ENCODE measurements at regions not wholly inside any gene's neighbourhood (a gene's known extent, or its start where the extent isn't known, plus 50 kb on each side); places are given as distances from the start of the nearest gene placed in this dataset.
A peak's percentile ranks its signal among the peaks of the same experiment; 100 is the strongest.

DNA sequence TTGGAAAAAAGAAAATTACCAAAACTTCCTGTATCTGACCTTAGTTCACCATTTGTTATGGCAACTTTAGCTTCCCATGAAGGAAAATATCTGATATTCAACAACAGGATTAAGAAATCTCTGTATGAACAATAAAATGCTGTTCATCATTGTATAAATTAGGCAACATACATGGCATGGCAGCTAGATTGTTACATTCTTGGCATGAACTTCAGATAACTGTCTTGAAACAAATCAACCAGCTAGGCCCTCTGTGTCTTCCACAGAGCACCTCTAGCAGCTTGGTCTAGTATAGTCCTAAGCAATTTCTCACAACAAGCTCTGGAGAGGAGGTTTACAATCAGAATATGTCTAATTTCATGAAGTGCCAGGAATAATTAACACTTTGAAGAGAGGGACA, 105.4 kb upstream of the PCDH7 start:
- no peaks in the 10 kb centered on the region for H3K4me1 ChIP-seq (ENCODE audit: insufficient read depth)
- DNase-seq, result no peak
- no peaks in the 10 kb centered on the region for H3K9me3 ChIP-seq (ENCODE audit: low read depth)
- H3K36me3 ChIP-seq (ENCODE audit: low read depth), result no peaks in the 10 kb centered on the region
- no peak overlapping the region for H3K4me2 ChIP-seq (ENCODE audit: unreplicated experiment)
- no peaks in the 10 kb centered on the region for H3F3A ChIP-seq (ENCODE audit: insufficient read depth)
- no peaks in the 10 kb centered on the region for H3K79me2 ChIP-seq (ENCODE audit: insufficient read depth)
- H2AFZ ChIP-seq, result no peak overlapping the region
- H3K9ac ChIP-seq, result no peak overlapping the region
- TF ChIP-seq EZH2 (IDR thresholded peaks at IDR 0.05; ENCODE audit: insufficient read depth, poor library complexity, severe bottlenecking) (no peak), EZH2phosphoT487 (IDR thresholded peaks at IDR 0.05; ENCODE audit: insufficient read depth, low read depth) (no peak)
- H3K27me3 ChIP-seq (replicated peaks; ENCODE audit: insufficient read depth), result no peaks in the 10 kb centered on the region
- H3K4me3 ChIP-seq, result no peak overlapping the region
- no peaks in the 10 kb centered on the region for H3K9me2 ChIP-seq (ENCODE audit: insufficient read depth)
- H3K27ac ChIP-seq, result no peak overlapping the region
- in situ Hi-C loops (cut with MboI), result no loop called here
- no peaks in the 10 kb centered on the region for H4K20me1 ChIP-seq (ENCODE audit: insufficient read depth)

DNA sequence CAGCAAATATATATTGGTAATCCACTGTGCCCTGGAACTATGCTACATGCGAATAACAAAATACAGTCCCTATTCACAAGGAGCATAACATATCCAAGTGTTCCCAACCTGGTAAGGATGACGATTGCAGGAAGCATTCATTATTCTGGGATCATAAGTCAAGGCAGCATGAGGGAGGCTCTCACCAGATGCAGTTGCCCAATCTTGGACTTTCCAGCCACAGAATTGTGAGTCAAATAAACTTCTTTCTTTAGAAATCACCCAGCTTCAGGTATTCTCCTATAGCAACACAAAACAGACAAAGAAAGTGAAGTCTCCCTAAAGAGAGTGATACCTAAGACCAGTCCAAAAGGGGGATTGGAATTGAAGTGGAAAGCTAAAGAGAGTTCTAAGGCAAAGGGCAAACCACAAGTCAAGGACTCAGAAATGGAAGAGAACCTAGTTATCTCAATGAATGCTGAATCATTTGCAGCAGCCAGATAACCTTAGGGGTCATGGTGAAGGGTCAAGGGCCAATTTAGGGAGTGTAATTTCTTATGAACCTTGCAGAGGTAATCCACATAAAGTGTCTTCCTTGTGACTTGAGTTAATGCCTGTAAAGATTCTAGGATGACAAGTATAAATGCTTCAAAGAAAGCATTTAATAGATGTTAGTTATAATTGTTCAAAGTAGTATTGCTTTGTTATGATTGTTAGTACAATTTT, 103.1 kb upstream of the PCDH7 start:
- H3K79me2 ChIP-seq (ENCODE audit: insufficient read depth), result no peaks in the 10 kb centered on the region
- no peak overlapping the region for H3K27ac ChIP-seq
- in situ Hi-C loops (cut with MboI), result no loop called here
- no peaks in the 10 kb centered on the region for H3F3A ChIP-seq (ENCODE audit: insufficient read depth)
- H3K36me3 ChIP-seq (ENCODE audit: low read depth), result no peaks in the 10 kb centered on the region
- H3K4me2 ChIP-seq (ENCODE audit: unreplicated experiment), result no peak overlapping the region
- no peaks in the 10 kb centered on the region for H3K4me1 ChIP-seq (ENCODE audit: insufficient read depth)
- no peaks in the 10 kb centered on the region for H3K9me2 ChIP-seq (ENCODE audit: insufficient read depth)
- H3K4me3 ChIP-seq, result no peak overlapping the region
- H3K9ac ChIP-seq, result no peak overlapping the region
- 41 to 46% methylated on average over 2 of the region's 2 CpGs for WGBS, 2 experiments (ENCODE audit: low coverage in 1 of 2, low lambda C conversion rate in 2 of 2, missing lambda C conversion rate in 2 of 2)
- no peaks in the 10 kb centered on the region for H3K9me3 ChIP-seq (ENCODE audit: low read depth)
- no peak for DNase-seq
- H2AFZ ChIP-seq, result no peak overlapping the region
- TF ChIP-seq EZH2phosphoT487 (IDR thresholded peaks at IDR 0.05; ENCODE audit: insufficient read depth, low read depth), result no peak
- no peak for TF ChIP-seq EZH2 (IDR thresholded peaks at IDR 0.05; ENCODE audit: insufficient read depth, poor library complexity, severe bottlenecking)
- H3K27me3 ChIP-seq (replicated peaks; ENCODE audit: insufficient read depth), result no peaks in the 10 kb centered on the region
- H4K20me1 ChIP-seq (ENCODE audit: insufficient read depth), result no peaks in the 10 kb centered on the region

DNA sequence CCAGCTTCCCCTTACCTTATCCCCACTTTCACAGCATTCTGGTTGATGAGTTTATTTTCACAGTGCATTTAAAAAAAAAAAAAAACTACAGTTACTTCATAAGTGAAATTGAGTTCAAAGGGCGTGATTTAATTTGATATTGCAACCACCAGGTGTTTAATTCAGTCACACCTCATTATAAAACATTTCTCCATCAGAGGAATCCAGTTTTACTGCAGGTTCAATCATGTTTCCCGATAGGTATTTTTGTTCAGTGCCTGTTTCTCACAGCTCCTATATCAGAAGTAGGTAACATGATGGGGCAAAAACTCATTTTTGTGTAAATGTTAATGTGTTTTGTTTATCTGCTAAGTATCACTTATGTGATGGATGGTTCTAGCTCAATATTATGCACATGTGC, 102.3 kb upstream of the PCDH7 start:
- no peaks in the 10 kb centered on the region for H3F3A ChIP-seq (ENCODE audit: insufficient read depth)
- H3K9me3 ChIP-seq (ENCODE audit: low read depth), result no peaks in the 10 kb centered on the region
- H2AFZ ChIP-seq, result no peak overlapping the region
- in situ Hi-C loops (cut with MboI), result no loop called here
- no peaks in the 10 kb centered on the region for H4K20me1 ChIP-seq (ENCODE audit: insufficient read depth)
- H3K4me2 ChIP-seq (ENCODE audit: unreplicated experiment), result no peak overlapping the region
- H3K79me2 ChIP-seq (ENCODE audit: insufficient read depth), result no peaks in the 10 kb centered on the region
- no peak for DNase-seq
- no peaks in the 10 kb centered on the region for H3K9me2 ChIP-seq (ENCODE audit: insufficient read depth)
- H3K4me3 ChIP-seq, result no peak overlapping the region
- no peak overlapping the region for H3K9ac ChIP-seq
- 12 to 13% methylated on average over 2 of the region's 2 CpGs for WGBS, 2 experiments (ENCODE audit: low coverage in 1 of 2, low lambda C conversion rate in 2 of 2, missing lambda C conversion rate in 2 of 2)
- no peak for TF ChIP-seq EZH2phosphoT487 (IDR thresholded peaks at IDR 0.05; ENCODE audit: insufficient read depth, low read depth)
- TF ChIP-seq EZH2 (IDR thresholded peaks at IDR 0.05; ENCODE audit: insufficient read depth, poor library complexity, severe bottlenecking), result no peak
- H3K27ac ChIP-seq, result no peak overlapping the region
- no peaks in the 10 kb centered on the region for H3K36me3 ChIP-seq (ENCODE audit: low read depth)
- no peaks in the 10 kb centered on the region for H3K27me3 ChIP-seq (replicated peaks; ENCODE audit: insufficient read depth)
- no peaks in the 10 kb centered on the region for H3K4me1 ChIP-seq (ENCODE audit: insufficient read depth)

DNA sequence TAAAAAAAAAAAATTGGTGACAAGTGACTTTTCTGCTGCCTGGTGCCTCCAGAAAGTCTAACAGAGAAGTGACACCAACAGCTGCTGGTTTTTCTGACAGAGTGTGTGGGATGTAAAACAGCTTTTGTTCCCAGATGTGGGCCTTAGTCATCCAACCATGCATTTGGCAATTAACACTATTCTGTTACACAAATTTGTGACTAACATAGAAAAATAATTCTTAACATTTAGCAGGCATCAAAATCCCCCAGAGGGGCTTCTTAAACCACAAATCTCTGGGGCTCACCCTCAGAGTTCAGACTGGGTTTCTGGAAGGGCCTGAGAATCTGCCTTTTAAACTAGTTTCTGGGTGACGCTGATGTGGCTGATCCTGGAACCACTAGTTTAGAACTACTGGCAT, 100.5 kb upstream of the PCDH7 start:
- 0 to 6% methylated on average over 1 of the region's 1 CpG for WGBS, 2 experiments (ENCODE audit: low coverage in 1 of 2, low lambda C conversion rate in 2 of 2, missing lambda C conversion rate in 2 of 2)
- no peaks in the 10 kb centered on the region for H3K27me3 ChIP-seq (replicated peaks; ENCODE audit: insufficient read depth)
- no peak overlapping the region for H3K9ac ChIP-seq
- in situ Hi-C loops (cut with MboI), result no loop called here
- no peak overlapping the region for H3K27ac ChIP-seq
- H3K79me2 ChIP-seq (ENCODE audit: insufficient read depth), result no peaks in the 10 kb centered on the region
- no peaks in the 10 kb centered on the region for H3F3A ChIP-seq (ENCODE audit: insufficient read depth)
- no peak for TF ChIP-seq EZH2phosphoT487 (IDR thresholded peaks at IDR 0.05; ENCODE audit: insufficient read depth, low read depth)
- TF ChIP-seq EZH2 (IDR thresholded peaks at IDR 0.05; ENCODE audit: insufficient read depth, poor library complexity, severe bottlenecking), result no peak
- no peaks in the 10 kb centered on the region for H3K36me3 ChIP-seq (ENCODE audit: low read depth)
- no peak overlapping the region for H3K4me2 ChIP-seq (ENCODE audit: unreplicated experiment)
- H3K9me2 ChIP-seq (ENCODE audit: insufficient read depth), result no peaks in the 10 kb centered on the region
- peak; percentile 0 for DNase-seq
- H3K4me1 ChIP-seq (ENCODE audit: insufficient read depth), result no peaks in the 10 kb centered on the region
- no peaks in the 10 kb centered on the region for H4K20me1 ChIP-seq (ENCODE audit: insufficient read depth)
- H3K4me3 ChIP-seq, result no peak overlapping the region
- no peak overlapping the region for H2AFZ ChIP-seq
- no peaks in the 10 kb centered on the region for H3K9me3 ChIP-seq (ENCODE audit: low read depth)

DNA sequence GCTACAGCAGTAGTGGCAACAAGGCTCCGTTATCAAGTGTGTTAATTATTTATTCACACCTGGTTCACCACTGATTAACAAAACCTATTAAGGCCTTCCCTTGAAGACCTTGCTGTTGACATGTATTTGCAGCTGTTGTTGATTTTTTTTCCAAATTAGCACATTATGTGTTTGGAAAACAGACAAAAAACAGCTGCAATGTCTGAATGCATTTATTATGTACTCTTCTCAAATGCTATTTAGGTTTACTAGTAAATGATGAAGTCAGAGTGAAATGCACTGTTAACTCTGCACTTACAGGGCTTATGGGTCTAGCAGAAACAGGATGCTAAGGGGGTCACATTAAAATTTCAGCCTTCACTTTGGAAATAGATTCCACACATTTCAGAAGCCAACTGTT, 99.5 kb upstream of the PCDH7 start:
- Histone ChIP-seq H3K79me2 (ENCODE audit: insufficient read depth) (no peaks in the 10 kb centered on the region), H3K4me2 (ENCODE audit: unreplicated experiment) (no peak overlapping the region), H3K4me3 (no peak overlapping the region), H3K9me2 (ENCODE audit: insufficient read depth) (no peaks in the 10 kb centered on the region), H3K9ac (no peak overlapping the region), H3K36me3 (ENCODE audit: low read depth) (no peaks in the 10 kb centered on the region), H3F3A (ENCODE audit: insufficient read depth) (no peaks in the 10 kb centered on the region), H4K20me1 (ENCODE audit: insufficient read depth) (no peaks in the 10 kb centered on the region), H3K4me1 (ENCODE audit: insufficient read depth) (no peaks in the 10 kb centered on the region), H3K9me3 (ENCODE audit: low read depth) (no peaks in the 10 kb centered on the region), H3K27ac (no peak overlapping the region), H2AFZ (no peak overlapping the region), H3K27me3 (replicated peaks; ENCODE audit: insufficient read depth) (no peaks in the 10 kb centered on the region)
- DNase-seq, result no peak
- in situ Hi-C loops (cut with MboI), result no loop called here
- 20 to 25% methylated on average over 1 of the region's 1 CpG for WGBS, 2 experiments (ENCODE audit: low coverage in 1 of 2, low lambda C conversion rate in 2 of 2, missing lambda C conversion rate in 2 of 2)
- TF ChIP-seq EZH2phosphoT487 (IDR thresholded peaks at IDR 0.05; ENCODE audit: insufficient read depth, low read depth) (no peak), EZH2 (IDR thresholded peaks at IDR 0.05; ENCODE audit: insufficient read depth, poor library complexity, severe bottlenecking) (no peak)
